AG10803 (cell line): ENCODE measurements at regions not wholly inside any gene's neighbourhood (a gene's known extent, or its start where the extent isn't known, plus 50 kb on each side); places are given as distances from the start of the nearest gene placed in this dataset.

Experiments
- DNase-seq: peaks from one replicate; pipeline ENCODE4 v3.0.0; 2010; ENCODE audit warnings: low read depth
- H3K4me3 ChIP-seq: 2 replicates; pipeline ENCODE4 v1.5.1; 2011; ENCODE audit warnings: mild to moderate bottlenecking, low read length, control low read depth
- CTCF ChIP-seq: conservative IDR thresholded peaks from 2 replicates; pipeline ENCODE4 v1.5.1; 2011; ENCODE audit warnings: mild to moderate bottlenecking, low read length, control low read depth, inconsistent platforms

GRCh38 chr7:156438011-156438410, 202.6 kb upstream of the RNF32 start:
- no peak for TF ChIP-seq CTCF
- no peak for DNase-seq

GRCh38 chr7:156437021-156437614, 203.5 kb upstream of the RNF32 start:
- TF ChIP-seq CTCF: no peak
- no peak for DNase-seq
- no peak overlapping the region for H3K4me3 ChIP-seq

More at GRCh38 chr7:156438011-156438410, 202.6 kb upstream of the RNF32 start:
- no peak overlapping the region for H3K4me3 ChIP-seq

GRCh38 chr7:156435486-156436231, 204.9 kb upstream of the RNF32 start:
- no peak for TF ChIP-seq CTCF
- no peak overlapping the region for H3K4me3 ChIP-seq
- DNase-seq: no peak

GRCh38 chr7:156434706-156435105, 205.9 kb upstream of the RNF32 start:
- TF ChIP-seq CTCF: no peak
- H3K4me3 ChIP-seq: no peak overlapping the region
- no peak for DNase-seq

- no peak overlapping the region for H3K4me3 ChIP-seq
- DNase-seq: no peak
- TF ChIP-seq CTCF: no peak
Measured at GRCh38 chr7:156432018-156432417, 208.6 kb upstream of the RNF32 start.

- no peak for TF ChIP-seq CTCF
- no peak for DNase-seq
- no peak overlapping the region for H3K4me3 ChIP-seq
Measured at GRCh38 chr7:156430109-156430508, 210.5 kb upstream of the RNF32 start.

GRCh38 chr7:156429514-156429913, 211.1 kb upstream of the RNF32 start:
- no peak for DNase-seq
- no peak for TF ChIP-seq CTCF
- H3K4me3 ChIP-seq: no peak overlapping the region
